H1 (cell line): ENCODE measurements at regions not wholly inside any gene's neighbourhood (a gene's known extent, or its start where the extent isn't known, plus 50 kb on each side); places are given as distances from the start of the nearest gene placed in this dataset.

Source experiments
- CTCF ChIA-PET: fragments of 300-600 bp; sonication (Branson Sonifier 250); formaldehyde crosslinking; loops from one replicate; lab custom pipeline; 2021; ENCODE audit not compliant: partially characterized antibody; lab: Charles Lee
- POLR2A ChIA-PET: fragments of 300-600 bp; sonication (Branson Sonifier 250); formaldehyde crosslinking; loops from one replicate; lab custom pipeline; 2021; ENCODE audit warnings: inconsistent platforms; ENCODE audit not compliant: partially characterized antibody; lab: Charles Lee
- DNase-seq, 2 experiments: peaks; one replicate each; pipeline versions ENCODE4 v3.0.0 to v3.0.0-alpha.2; 2010 to 2022; ENCODE audit warnings: low spot score in 2 of 2, low read depth in 1 of 2, mixed read lengths in 1 of 2
- FAIRE-seq: peaks from 2 replicates; lab custom pipeline; 2011; peaks lifted over from hg19 to GRCh38; lab: Jason Lieb, UNC
- H2AFZ ChIP-seq: 2 replicates; pipeline ENCODE4 v1.8.1; 2012; ENCODE audit warnings: low read length, inconsistent platforms
- H2AK5ac ChIP-seq: 2 replicates; pipeline ENCODE4 v1.6.1; 2013; ENCODE audit warnings: low read depth, low read length
- H2BK120ac ChIP-seq: replicated peaks from 2 replicates; pipeline ENCODE3; 2013; ENCODE audit warnings: low read depth, low read length, inconsistent platforms
- H2BK12ac ChIP-seq: 2 replicates; pipeline ENCODE4 v1.6.1; 2013; ENCODE audit warnings: low read depth, low read length
- H2BK15ac ChIP-seq: 2 replicates; pipeline ENCODE4 v1.6.1; 2013; ENCODE audit warnings: low read length
- H2BK20ac ChIP-seq: 2 replicates; pipeline ENCODE4 v1.6.1; 2013; ENCODE audit warnings: low read length
- H2BK5ac ChIP-seq: 2 replicates; pipeline ENCODE4 v1.6.1; 2013; ENCODE audit warnings: low read depth, low read length
- H3K14ac ChIP-seq: 2 replicates; pipeline ENCODE4 v1.6.1; 2013; ENCODE audit warnings: inconsistent platforms; ENCODE audit not compliant: insufficient read length
- H3K18ac ChIP-seq: 2 replicates; pipeline ENCODE4 v1.6.1; 2013; ENCODE audit warnings: low read length; ENCODE audit errors: extremely low read depth
- H3K23ac ChIP-seq: 2 replicates; pipeline ENCODE4 v1.6.1; 2013; ENCODE audit warnings: inconsistent platforms; ENCODE audit not compliant: insufficient read length
- H3K23me2 ChIP-seq: 2 replicates; pipeline ENCODE4 v1.6.1; 2013; ENCODE audit warnings: low read depth, low read length
- H3K27ac ChIP-seq: 2 replicates; pipeline ENCODE4 v1.6.1; 2011; ENCODE audit warnings: low read depth, low read length, inconsistent platforms
- H3K27me3 ChIP-seq, 4 experiments: replicated peaks in 1 of 4; 1 replicate in 1 of 4; 2 replicates in 3 of 4; pipeline versions ENCODE4 v1.6.1 to v1.8.1; 2011 to 2013; ENCODE audit warnings: low read length in 3 of 4, mild to moderate bottlenecking in 3 of 4, inconsistent platforms in 2 of 4, mixed read lengths in 2 of 4, moderate library complexity in 1 of 4; ENCODE audit not compliant: control insufficient read depth in 3 of 4, insufficient read depth in 3 of 4; ENCODE audit errors: extremely low read depth in 1 of 4
- H3K36me3 ChIP-seq, 4 experiments: 2 replicates each; pipeline versions ENCODE4 v1.6.1 to v1.8.1; 2011 to 2013; ENCODE audit warnings: mild to moderate bottlenecking in 4 of 4, low read length in 3 of 4, moderate library complexity in 2 of 4, control low read depth in 1 of 4, inconsistent platforms in 1 of 4; ENCODE audit not compliant: insufficient read depth in 4 of 4, control insufficient read depth in 2 of 4
- H3K4ac ChIP-seq: replicated peaks from 2 replicates; pipeline ENCODE3; 2013; ENCODE audit warnings: low read length, low read depth, mixed read lengths, inconsistent platforms; ENCODE audit not compliant: insufficient read length
- H3K4me1 ChIP-seq, 4 experiments: replicated peaks in 1 of 4; 1 replicate in 1 of 4; 2 replicates in 3 of 4; pipeline versions ENCODE4 v1.6.1 to v1.8.1; 2011 to 2013; ENCODE audit warnings: low read length in 3 of 4, inconsistent platforms in 2 of 4, mixed read lengths in 1 of 4; ENCODE audit not compliant: insufficient read depth in 4 of 4, control insufficient read depth in 3 of 4
- H3K4me2 ChIP-seq, 2 experiments: 2 replicates each; pipeline versions ENCODE4 v1.6.1 to v1.8.1; 2011 to 2013; ENCODE audit warnings: low read depth in 2 of 2, low read length in 2 of 2, control low read depth in 1 of 2, inconsistent platforms in 1 of 2, mild to moderate bottlenecking in 1 of 2; ENCODE audit not compliant: insufficient read depth in 1 of 2
- H3K4me3 ChIP-seq, 4 experiments: fragments of 200-600, 300-600 bp in 1 of 4; sonication (generic), shearing (Covaris generic), sonication (Bioruptor Twin) in 1 of 4; 2 replicates each; pipeline versions ENCODE4 v1.5.1 to v1.8.1; 2011 to 2016; ENCODE audit warnings: low read length in 4 of 4, low read depth in 3 of 4, control low read depth in 2 of 4, inconsistent platforms in 2 of 4, mild to moderate bottlenecking in 2 of 4, mixed read lengths in 1 of 4, moderate library complexity in 1 of 4; ENCODE audit not compliant: insufficient read depth in 2 of 4; ENCODE audit errors: extremely low read depth in 1 of 4
- H3K56ac ChIP-seq: replicated peaks from 2 replicates; pipeline ENCODE3; 2013; ENCODE audit warnings: low read depth, mild to moderate bottlenecking, mixed read lengths, low read length, inconsistent platforms; ENCODE audit not compliant: insufficient read length
- H3K79me1 ChIP-seq: 2 replicates; pipeline ENCODE4 v1.6.1; 2013; ENCODE audit warnings: low read depth, low read length, control low read depth
- H3K79me2 ChIP-seq, 2 experiments: 2 replicates each; pipeline versions ENCODE4 v1.6.1 to v1.8.1; 2012 to 2013; ENCODE audit warnings: low read length in 2 of 2, mild to moderate bottlenecking in 2 of 2, inconsistent platforms in 1 of 2; ENCODE audit not compliant: insufficient read depth in 2 of 2, control insufficient read depth in 1 of 2
- H3K9ac ChIP-seq, 4 experiments: replicated peaks in 1 of 4; 1 replicate in 1 of 4; 2 replicates in 3 of 4; pipeline versions ENCODE4 v1.6.1 to v1.8.1; 2011 to 2013; ENCODE audit warnings: low read depth in 3 of 4, low read length in 3 of 4, control low read depth in 2 of 4, mild to moderate bottlenecking in 2 of 4, moderate library complexity in 2 of 4, inconsistent platforms in 1 of 4; ENCODE audit errors: extremely low read depth in 1 of 4
- H3K9me3 ChIP-seq, 2 experiments: 2 replicates each; pipeline versions ENCODE4 v1.6.1 to v1.8.1; 2012 to 2013; ENCODE audit warnings: mild to moderate bottlenecking in 2 of 2, moderate library complexity in 2 of 2, control low read depth in 1 of 2, inconsistent platforms in 1 of 2, low read depth in 1 of 2, low read length in 1 of 2, mixed read lengths in 1 of 2; ENCODE audit not compliant: insufficient read depth in 2 of 2
- H4K20me1 ChIP-seq, 2 experiments: replicated peaks in 1 of 2; 2 replicates each; pipeline versions ENCODE3 to v1.8.1; 2011 to 2013; ENCODE audit warnings: inconsistent platforms in 2 of 2, low read length in 2 of 2, mild to moderate bottlenecking in 1 of 2; ENCODE audit not compliant: insufficient read depth in 2 of 2, control insufficient read depth in 1 of 2
- H4K5ac ChIP-seq: 2 replicates; pipeline ENCODE4 v1.6.1; 2013; ENCODE audit warnings: low read length, low read depth, mixed read lengths, inconsistent platforms; ENCODE audit not compliant: insufficient read length
- H4K8ac ChIP-seq: 2 replicates; pipeline ENCODE4 v1.8.0; 2013; ENCODE audit warnings: mild to moderate bottlenecking, moderate library complexity, low read length, inconsistent platforms; ENCODE audit not compliant: insufficient read depth; ENCODE audit errors: extremely low read depth
- H4K91ac ChIP-seq: replicated peaks from 2 replicates; pipeline ENCODE3; 2013; ENCODE audit warnings: low read length, mixed read lengths, inconsistent platforms; ENCODE audit not compliant: insufficient read length
- CBX8 ChIP-seq: fragments of 300-800, 300-1000 bp; sonication (generic); IDR thresholded peaks from 2 replicates; pipeline ENCODE4 v1.7.1; 2016; ENCODE audit warnings: low read depth, low read length, borderline replicate concordance
- CEBPB ChIP-seq: IDR thresholded peaks from 2 replicates; pipeline ENCODE4 v1.6.1; 2012; ENCODE audit warnings: low read depth, low read length
- CTBP2 ChIP-seq: IDR thresholded peaks from 2 replicates; pipeline ENCODE4 v1.7.0; 2011; ENCODE audit warnings: borderline replicate concordance, mild to moderate bottlenecking, moderate library complexity, mixed read lengths, low read length; ENCODE audit not compliant: insufficient read depth, insufficient read length
- POLR2A ChIP-seq, 2 experiments: IDR thresholded peaks; 1 replicate in 1 of 2; 2 replicates in 1 of 2; pipeline ENCODE4 v1.6.1; 2011; ENCODE audit warnings: low read depth in 2 of 2, low read length in 2 of 2, mild to moderate bottlenecking in 2 of 2; ENCODE audit errors: control extremely low read depth in 1 of 2
- RNF2 ChIP-seq: fragments of 200-900, 300-1000 bp; sonication (generic); IDR thresholded peaks from 2 replicates; pipeline ENCODE4 v1.7.1; 2016; ENCODE audit warnings: borderline replicate concordance, low read depth, mild to moderate bottlenecking, antibody characterized with exemption, low read length; ENCODE audit not compliant: poor library complexity, severe bottlenecking; ENCODE audit errors: missing control alignments
- TAF1 ChIP-seq: IDR thresholded peaks from 2 replicates; pipeline ENCODE4 v1.6.1; 2011; ENCODE audit warnings: mild to moderate bottlenecking, low read depth, low read length
- TCF12 ChIP-seq: IDR thresholded peaks from 2 replicates; pipeline ENCODE4 v1.6.1; 2011; ENCODE audit warnings: low read depth, mild to moderate bottlenecking, low read length
- YY1 ChIP-seq: IDR thresholded peaks from 2 replicates; pipeline ENCODE4 v1.6.1; 2011; ENCODE audit warnings: low read depth, mild to moderate bottlenecking, low read length
- WGBS, 2 experiments: shearing (Covaris generic) in 1 of 2; methylation state at CpG; one replicate each; pipeline versions ENCODE4 v1.1.6 to v1.1.7; 2013 to 2015; ENCODE audit warnings: low lambda C conversion rate in 2 of 2, mixed read lengths in 2 of 2, inconsistent platforms in 1 of 2, low coverage in 1 of 2, missing lambda C conversion rate in 1 of 2; ENCODE audit not compliant: insufficient replicate concordance in 2 of 2, insufficient coverage in 1 of 2, insufficient read length in 1 of 2; ENCODE audit errors: extremely low coverage in 1 of 2, missing lambda C conversion rate in 1 of 2; 5-methylcytosine and 5-hydroxymethylcytosine counted together

GRCh38 chr2:62561586-62561985 is 55.6 kb upstream of the TMEM17 start:
- H2AFZ ChIP-seq: no peak overlapping the region
- no peak overlapping the region for H3K27ac ChIP-seq
- no peak overlapping the region for H3K14ac ChIP-seq
- ChIA-PET CTCF (interaction anchor here (0.8 kb wide), 1 partner anchor 95 kb away, joined by 3 read pairs; no protein-coding TSS in a partner anchor), POLR2A (interaction anchor here (0.7 kb wide), 1 partner anchor 56 kb away, joined by 3 read pairs; no protein-coding TSS in a partner anchor)
- WGBS, 2 experiments: 96% methylated on average over 4 of the region's 4 CpGs; no CpG with 5 or more reads in 1 of the 2 experiments
- no peak overlapping the region for H3K4ac ChIP-seq
- no peak overlapping the region for H2BK12ac ChIP-seq
- no peak overlapping the region for H3K9ac ChIP-seq
- no peaks in the 10 kb centered on the region for H3K79me2 ChIP-seq
- H2AK5ac ChIP-seq: no peak overlapping the region
- no peak overlapping the region for H4K5ac ChIP-seq
- H4K91ac ChIP-seq: no peak overlapping the region
- no peaks in the 10 kb centered on the region for H3K9me3 ChIP-seq
- H2BK15ac ChIP-seq: no peak overlapping the region
- no peaks in the 10 kb centered on the region for H3K27me3 ChIP-seq
- H3K4me2 ChIP-seq: no peak overlapping the region
- H3K4me3 ChIP-seq: no peak overlapping the region
- H2BK5ac ChIP-seq: no peak overlapping the region
- H4K20me1 ChIP-seq: no peaks in the 10 kb centered on the region
- no peak overlapping the region for H2BK20ac ChIP-seq
- no peaks in the 10 kb centered on the region for H3K4me1 ChIP-seq
- H3K23me2 ChIP-seq: no peaks in the 10 kb centered on the region; the same call in 1 of the 2 replicates
- H2BK120ac ChIP-seq: no peak overlapping the region
- no peaks in the 10 kb centered on the region for H3K79me1 ChIP-seq
- TF ChIP-seq TAF1: no peak
- no peak for TF ChIP-seq RNF2
- no peak for TF ChIP-seq POLR2A (IDR thresholded peaks at IDR 0.05; ENCODE audit: control extremely low read depth in 1 of 2, low read depth in 2 of 2, low read length in 2 of 2)
- TF ChIP-seq TCF12: no peak
- no peak for TF ChIP-seq YY1
- TF ChIP-seq CBX8: no peak
- TF ChIP-seq CTBP2: no peak
- peak; percentile 95 for TF ChIP-seq CEBPB
- no peak for DNase-seq
- no peak overlapping the region for H3K56ac ChIP-seq
- H3K23ac ChIP-seq: no peak overlapping the region
- no peak for FAIRE-seq
- H4K8ac ChIP-seq: no peak overlapping the region
- H3K18ac ChIP-seq: no peak overlapping the region
- H3K36me3 ChIP-seq: no peaks in the 10 kb centered on the region
